HG03432 (cell line): ENCODE measurements at regions not wholly inside any gene's neighbourhood (a gene's known extent, or its start where the extent isn't known, plus 50 kb on each side); places are given as distances from the start of the nearest gene placed in this dataset.
"Not testable (repeated sequence)": the region's sequence is repeated elsewhere in the genome, so short reads cannot be mapped to it uniquely, and the experiment has no call there.

Source experiments
- ATAC-seq: cut with Tn5 transposase; IDR thresholded peaks from one replicate; pipeline ENCODE4 v1.9.1; 2021; ENCODE audit warnings: mild to moderate bottlenecking, moderate library complexity; ENCODE audit not compliant: unreplicated experiment

- no peak for ATAC-seq
These were observed 136.1 kb upstream of the WDFY3 start for GRCh38 chr4:85102606-85103005.

- no peak for ATAC-seq
These were observed 139.7 kb upstream of the WDFY3 start for GRCh38 chr4:85106166-85106565.

GRCh38 chr4:85106805-85107336 is 140.4 kb upstream of the WDFY3 start:
- no peak for ATAC-seq

GRCh38 chr4:85107553-85107952 is 141.1 kb upstream of the WDFY3 start:
- no peak for ATAC-seq

- no peak for ATAC-seq
These were observed 147.2 kb upstream of the WDFY3 start for GRCh38 chr4:85113706-85114105.

- no peak for ATAC-seq
These were observed 148.0 kb upstream of the WDFY3 start for GRCh38 chr4:85114526-85114925.

- no peak for ATAC-seq
These were observed 149.5 kb upstream of the WDFY3 start for GRCh38 chr4:85116008-85116407.

GRCh38 chr4:85125688-85126087 is 159.2 kb upstream of the WDFY3 start:
- no peak for ATAC-seq

- ATAC-seq = no peak
These were observed 160.6 kb upstream of the WDFY3 start for GRCh38 chr4:85126991-85127591.

GRCh38 chr4:85127653-85128052 is 161.2 kb upstream of the WDFY3 start:
- ATAC-seq = peak; percentile 96

GRCh38 chr4:85128246-85129204 is 162.0 kb upstream of the WDFY3 start:
- ATAC-seq = no peak

GRCh38 chr4:85129354-85130125 is 163.1 kb upstream of the WDFY3 start:
- not testable (repeated sequence) for ATAC-seq

- ATAC-seq = no peak
These were observed 165.6 kb upstream of the WDFY3 start for GRCh38 chr4:85132117-85132516.

- no peak for ATAC-seq
These were observed 166.1 kb upstream of the WDFY3 start for GRCh38 chr4:85132570-85132969.

- ATAC-seq = not testable (repeated sequence)
These were observed 173.3 kb upstream of the WDFY3 start for GRCh38 chr4:85139749-85140148.

GRCh38 chr4:85142451-85142850 is 176.0 kb upstream of the WDFY3 start:
- ATAC-seq = peak; percentile 64

- peak; percentile 89 for ATAC-seq
These were observed 181.1 kb upstream of the WDFY3 start for GRCh38 chr4:85147481-85148076.

GRCh38 chr4:85149676-85150075 is 183.2 kb upstream of the WDFY3 start:
- ATAC-seq = no peak

- no peak for ATAC-seq
These were observed 184.9 kb upstream of the WDFY3 start for GRCh38 chr4:85151371-85151770.

GRCh38 chr4:85151786-85152185 is 185.3 kb upstream of the WDFY3 start:
- no peak for ATAC-seq

- no peak for ATAC-seq
These were observed 186.0 kb upstream of the WDFY3 start for GRCh38 chr4:85152480-85152879.
